Inflammatory macrophage (primary cell): ENCODE measurements at regions not wholly inside any gene's neighbourhood (a gene's known extent, or its start where the extent isn't known, plus 50 kb on each side); places are given as distances from the start of the nearest gene placed in this dataset.

Source experiments
- DNase-seq, 2 donors: peaks; one replicate each; pipeline ENCODE4 v3.0.0-alpha.2; 2020 to 2022

GRCh38 chr4:115906428-115906827 lies 793.0 kb upstream of the NDST4 start:
- no peak for DNase-seq

GRCh38 chr4:115883847-115884246 lies 770.4 kb upstream of the NDST4 start:
- DNase-seq: no peak

GRCh38 chr4:115883231-115883630 lies 769.8 kb upstream of the NDST4 start:
- no peak for DNase-seq

- DNase-seq: no peak
These were observed 759.6 kb upstream of the NDST4 start for GRCh38 chr4:115873048-115873447.

GRCh38 chr4:115871596-115871995 lies 758.2 kb upstream of the NDST4 start:
- no peak for DNase-seq

GRCh38 chr4:115866364-115866896 lies 753.0 kb upstream of the NDST4 start:
- no peak for DNase-seq

- no peak for DNase-seq
These were observed 752.3 kb upstream of the NDST4 start for GRCh38 chr4:115865736-115866135.

GRCh38 chr4:115852767-115853091 lies 739.3 kb upstream of the NDST4 start:
- no peak for DNase-seq

- peak; percentile 41 to 54 for DNase-seq
These were observed 738.7 kb upstream of the NDST4 start for GRCh38 chr4:115851918-115852766.

- DNase-seq: no peak
These were observed 737.5 kb upstream of the NDST4 start for GRCh38 chr4:115850799-115851509.

GRCh38 chr4:115844180-115844579 lies 730.8 kb upstream of the NDST4 start:
- no peak for DNase-seq

GRCh38 chr4:115841871-115842270 lies 728.5 kb upstream of the NDST4 start:
- no peak for DNase-seq

GRCh38 chr4:115834441-115834840 lies 721.0 kb upstream of the NDST4 start:
- no peak for DNase-seq

GRCh38 chr4:115824630-115825029 lies 711.2 kb upstream of the NDST4 start:
- no peak for DNase-seq

- no peak for DNase-seq
These were observed 690.4 kb upstream of the NDST4 start for GRCh38 chr4:115803825-115804224.

- no peak for DNase-seq
These were observed 677.4 kb upstream of the NDST4 start for GRCh38 chr4:115790812-115791211.

GRCh38 chr4:115781528-115782146 lies 668.2 kb upstream of the NDST4 start:
- peak; percentile 42 to 48 for DNase-seq

- no peak for DNase-seq
These were observed 667.4 kb upstream of the NDST4 start for GRCh38 chr4:115780835-115781234.

- DNase-seq: no peak
These were observed 666.8 kb upstream of the NDST4 start for GRCh38 chr4:115780268-115780667.

- no peak for DNase-seq
These were observed 656.7 kb upstream of the NDST4 start for GRCh38 chr4:115770046-115770543.

GRCh38 chr4:115769396-115769795 lies 656.0 kb upstream of the NDST4 start:
- no peak for DNase-seq

GRCh38 chr4:115763051-115763450 lies 649.6 kb upstream of the NDST4 start:
- DNase-seq: no peak

GRCh38 chr4:115759231-115759630 lies 645.8 kb upstream of the NDST4 start:
- no peak for DNase-seq
